ENCODE measurements at regions not wholly inside any gene's neighbourhood (a gene's known extent, or its start where the extent isn't known, plus 50 kb on each side); places are given as distances from the start of the nearest gene placed in this dataset.

DNA sequence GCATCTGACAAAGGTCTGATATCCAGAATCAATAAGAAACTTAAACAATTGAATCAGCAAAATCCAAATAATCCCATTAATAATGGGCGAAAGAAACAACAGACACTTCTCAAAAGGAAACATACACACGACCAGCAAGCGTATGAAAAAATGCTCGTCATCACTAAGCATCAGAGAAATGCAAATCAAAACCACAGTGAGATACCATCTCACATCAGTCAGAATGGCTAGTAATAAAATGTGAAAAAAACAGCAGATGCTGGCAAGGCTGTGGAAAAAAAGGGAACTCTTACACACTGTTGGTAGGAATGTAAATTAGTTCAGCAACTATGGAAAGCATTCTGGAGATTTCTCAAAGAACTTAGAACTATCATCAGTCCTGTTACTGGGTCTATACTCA is 496.7 kb downstream of the SH2D4B start:
- no peak for DNase-seq

DNA sequence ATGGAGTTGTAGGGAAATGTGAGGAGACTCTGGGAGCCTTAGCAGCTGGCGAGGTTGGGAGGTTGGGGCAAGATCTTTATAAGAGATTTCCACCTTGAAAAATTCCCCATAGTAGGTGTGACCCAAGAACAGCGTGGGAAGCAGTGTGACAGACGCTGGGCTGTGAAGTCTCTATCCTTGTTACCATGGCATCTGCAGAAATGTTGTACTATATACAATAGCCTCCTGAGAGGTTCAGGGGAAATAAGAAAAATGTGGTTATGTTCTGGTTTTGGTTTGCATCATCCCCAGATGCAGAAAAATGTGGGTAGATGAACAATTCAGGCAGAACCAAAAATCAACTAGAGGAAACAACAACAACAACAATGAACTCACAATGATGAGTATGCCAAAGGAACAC is 498.6 kb downstream of the SH2D4B start:
- DNase-seq, result no peak

DNA sequence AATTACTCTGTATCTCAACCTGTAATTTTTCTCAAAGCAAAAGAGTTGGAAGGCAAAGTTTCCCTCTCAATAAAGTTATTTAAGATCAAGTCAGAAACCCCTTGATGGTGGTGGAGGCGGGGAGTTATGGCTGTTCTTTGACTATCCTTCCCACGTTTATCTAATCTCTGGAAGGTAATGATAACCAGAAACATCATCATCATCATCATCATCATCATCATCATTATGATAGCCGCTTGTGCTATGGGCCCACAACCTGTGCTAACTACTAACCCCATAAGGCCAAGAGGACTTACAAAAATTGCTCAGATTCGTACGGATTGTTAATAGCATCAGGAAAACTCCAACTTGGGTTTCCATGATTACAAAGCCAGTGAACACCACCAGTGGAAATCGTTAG is 502.3 kb downstream of the SH2D4B start:
- DNase-seq, result no peak

DNA sequence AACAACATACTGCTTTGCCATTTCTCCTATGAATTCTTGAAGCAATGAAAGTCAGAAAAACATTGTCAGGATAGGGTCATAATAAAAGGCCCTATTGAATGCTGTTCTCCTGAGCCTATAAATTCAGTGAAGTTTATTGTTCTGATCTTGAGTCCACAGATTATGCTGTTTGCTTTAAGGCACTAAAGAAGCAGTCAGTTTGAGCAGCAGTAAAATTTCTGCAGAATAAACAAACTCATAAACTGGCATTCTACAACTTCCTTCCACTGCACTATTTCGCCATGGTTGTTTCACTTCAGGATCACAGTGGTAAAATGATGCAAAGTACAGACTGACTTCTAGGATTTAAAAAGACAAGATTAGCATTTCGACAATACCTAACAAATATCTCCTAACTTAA is 503.2 kb downstream of the SH2D4B start:
- no peak for DNase-seq

DNA sequence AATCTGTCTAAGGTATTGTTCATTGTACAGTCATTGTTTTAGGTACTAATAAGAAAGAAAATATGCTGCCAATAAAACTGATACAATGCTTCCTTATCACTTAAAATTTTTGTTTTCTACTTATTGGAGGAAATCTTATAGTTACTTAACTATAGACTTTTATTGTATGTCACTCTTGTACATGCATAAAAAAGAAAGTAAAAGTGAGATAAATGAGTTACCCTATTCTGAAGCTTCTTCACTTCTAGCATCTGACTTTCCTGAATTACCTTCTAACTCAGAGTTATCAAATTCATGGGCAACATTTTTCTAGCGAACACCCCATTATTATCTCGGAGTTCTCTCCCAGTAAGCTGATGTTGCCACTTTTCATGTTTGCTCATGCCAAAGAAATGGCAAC is 504.9 kb downstream of the SH2D4B start:
- no peak for DNase-seq

DNA sequence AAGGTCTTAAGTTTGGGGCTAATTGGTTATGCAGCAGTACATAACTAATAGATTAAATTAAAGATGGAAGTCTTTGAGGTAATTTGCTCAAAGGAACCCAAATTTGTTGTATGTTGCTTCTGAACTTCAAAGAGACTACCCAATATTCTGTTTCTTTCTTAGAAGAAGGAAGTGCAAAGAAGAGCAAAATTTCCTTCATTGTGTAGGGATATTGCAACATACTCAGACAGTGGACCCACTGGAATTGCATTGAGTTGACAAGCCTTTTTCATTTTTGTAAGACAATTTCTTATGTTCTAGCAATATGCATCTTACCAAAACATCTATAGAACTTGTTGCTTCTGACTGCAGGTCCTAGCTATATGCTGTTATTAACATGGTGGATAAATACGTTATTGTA is 527.8 kb downstream of the SH2D4B start:
- no peak for DNase-seq

DNA sequence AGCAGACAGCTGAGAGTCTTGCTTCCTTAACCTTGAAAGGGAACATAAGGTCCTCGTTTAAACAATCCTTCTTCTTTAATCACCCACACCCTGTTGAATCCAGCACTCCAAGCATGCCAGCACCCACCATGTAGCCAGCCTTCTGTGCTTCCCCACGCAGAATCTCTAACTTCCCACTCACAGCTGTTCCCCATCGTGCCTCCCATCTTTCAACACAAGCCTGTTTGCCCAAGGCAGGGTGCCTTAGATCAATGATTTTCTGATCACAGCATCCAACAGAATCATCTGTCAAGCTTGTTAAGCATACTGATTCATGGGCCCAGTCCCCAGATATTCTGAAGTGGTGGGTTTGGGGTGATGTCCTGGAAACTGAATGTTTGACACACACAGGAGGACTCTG is 530.8 kb downstream of the SH2D4B start:
- DNase-seq, result no peak

DNA sequence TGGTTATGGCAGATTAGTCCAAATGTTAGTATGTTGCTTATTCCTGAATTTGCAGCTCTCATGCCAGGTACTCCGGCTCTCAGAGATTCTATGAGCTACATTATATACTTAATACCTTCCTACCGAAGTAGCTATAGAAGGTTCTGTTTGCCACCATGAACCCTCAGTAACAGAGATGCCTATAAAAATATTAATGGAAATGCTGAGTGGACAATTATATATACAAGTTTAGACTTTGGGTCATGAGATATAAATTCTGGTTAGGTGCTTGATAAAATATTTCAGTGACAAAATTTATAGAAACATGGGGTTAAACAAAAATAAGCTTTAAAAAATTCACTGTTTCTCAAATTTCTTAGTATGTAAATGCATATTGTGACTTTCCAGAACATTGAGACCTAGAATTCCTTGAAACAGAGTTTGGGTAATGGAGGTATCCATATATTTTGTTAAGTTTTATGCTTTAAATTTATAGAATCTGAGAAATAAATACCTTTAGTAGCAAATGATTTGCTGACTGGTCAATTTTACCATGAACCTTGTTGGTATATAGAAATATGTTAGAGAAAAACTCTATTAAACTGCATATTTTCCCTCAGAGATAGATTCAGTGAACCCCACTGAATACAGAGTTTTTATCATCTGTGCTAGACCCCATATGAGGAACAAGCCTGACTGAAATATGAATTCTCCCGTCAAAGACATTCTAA is 533.5 kb downstream of the SH2D4B start:
- DNase-seq, result no peak

DNA sequence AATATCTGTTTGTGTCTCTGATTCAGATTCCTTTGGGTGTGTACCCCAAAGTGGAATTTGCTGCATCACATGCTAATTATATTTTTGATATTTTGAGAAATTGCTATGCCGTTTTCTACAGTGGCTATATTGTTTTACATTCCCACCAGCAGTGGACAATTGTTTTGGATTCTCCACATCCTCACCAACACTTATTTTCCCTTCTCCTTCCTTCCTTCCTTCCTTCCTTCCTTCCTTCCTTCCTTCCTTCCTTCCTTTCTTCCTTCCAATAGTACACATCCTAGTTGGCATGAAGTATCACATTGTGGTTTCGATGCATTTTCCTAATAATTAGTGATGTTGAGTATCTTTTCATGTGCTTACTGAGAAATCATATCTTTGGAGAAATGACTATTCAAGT is 535.5 kb downstream of the SH2D4B start:
- DNase-seq, result no peak

DNA sequence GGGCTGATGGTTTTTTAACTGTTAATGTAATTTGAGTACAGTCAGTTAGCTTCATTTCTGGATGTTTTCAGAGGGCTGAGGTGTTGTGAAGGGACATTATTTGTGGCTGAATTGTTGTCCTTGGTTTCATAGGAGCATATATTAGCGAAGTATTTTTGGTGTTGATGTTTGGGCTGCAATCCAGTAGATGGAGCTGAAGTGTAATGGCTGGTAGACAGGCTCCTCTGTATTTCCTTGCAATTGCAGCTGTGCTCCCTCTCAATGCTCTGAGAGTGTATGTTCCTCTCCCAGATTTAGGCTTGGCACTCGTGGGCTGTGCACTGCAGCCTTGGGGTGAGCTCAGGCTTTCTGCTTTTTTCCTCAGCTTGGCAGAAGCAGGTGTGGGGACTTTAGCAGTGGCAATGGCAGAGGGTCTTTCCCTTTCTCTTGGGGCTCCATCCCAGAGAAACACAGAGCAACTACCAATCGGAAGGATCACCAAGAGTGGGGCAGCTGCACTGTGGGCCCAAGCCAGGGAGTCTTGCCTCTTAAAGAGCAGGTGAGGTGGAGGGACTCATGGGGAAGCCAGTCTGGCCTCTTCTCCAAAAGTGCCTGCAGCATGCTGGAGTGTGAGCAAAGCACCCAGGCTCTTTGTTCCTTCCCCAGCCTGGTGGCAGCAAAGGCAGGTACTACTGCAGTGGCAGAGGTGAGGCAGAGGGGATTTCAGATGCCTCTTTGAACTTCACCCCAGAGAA is 544.4 kb downstream of the SH2D4B start:
- no peak for DNase-seq

DNA sequence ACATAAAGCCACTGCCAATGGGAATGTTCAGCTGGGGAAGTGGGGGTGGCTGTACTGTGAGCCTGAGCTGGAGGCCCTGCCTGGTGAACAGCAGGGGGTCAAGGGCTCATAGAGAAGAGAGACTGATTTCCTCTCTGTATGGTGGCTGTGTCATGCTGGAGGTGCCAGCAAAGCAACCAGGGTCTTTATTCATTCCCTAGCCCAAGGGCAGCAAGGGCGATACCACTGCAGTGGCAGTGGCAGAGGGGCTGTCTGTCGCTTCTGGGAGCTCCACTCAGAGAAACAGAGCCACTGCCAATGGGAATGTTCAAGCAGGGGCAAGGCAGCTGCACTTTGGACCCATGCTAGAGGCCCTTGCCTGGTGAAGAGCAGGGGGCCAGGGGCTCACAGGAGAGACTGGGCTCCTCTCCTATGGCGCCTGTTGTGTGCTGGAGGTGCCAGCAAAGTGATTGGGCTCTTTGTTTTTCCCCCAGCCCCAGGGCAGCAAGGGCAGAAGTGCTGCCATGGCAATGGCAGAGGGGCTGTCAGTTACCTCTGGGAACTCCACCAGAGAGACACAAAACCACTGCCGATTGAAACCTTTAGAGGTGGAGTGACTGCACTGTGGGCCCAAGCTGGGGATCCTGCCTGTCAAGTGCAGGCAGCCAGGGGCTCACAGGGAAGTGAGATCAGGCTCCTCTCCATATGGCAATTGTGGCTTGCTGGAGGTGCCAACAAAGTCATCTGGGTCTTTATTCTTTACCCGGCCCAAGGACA is 545.1 kb downstream of the SH2D4B start:
- no peak for DNase-seq

DNA sequence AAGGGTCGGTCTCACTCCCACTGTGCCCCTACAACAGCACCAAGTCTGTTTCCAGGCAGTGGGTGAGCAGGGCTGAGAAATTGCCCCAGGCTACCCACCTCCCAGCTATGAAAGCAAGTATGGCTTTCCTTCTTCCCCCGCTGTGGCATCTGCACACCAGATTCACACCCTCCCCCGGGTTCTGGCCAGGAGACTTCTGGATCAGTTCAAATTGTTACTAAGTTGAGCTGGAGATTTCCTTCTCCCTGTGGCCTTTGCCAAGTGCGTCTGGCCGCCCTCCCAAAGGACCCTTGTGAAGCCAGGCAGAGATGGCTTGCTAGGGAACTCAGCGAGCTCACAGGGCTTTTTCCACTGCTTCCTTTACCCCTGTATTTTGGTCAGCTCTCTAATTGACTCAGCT is 555.4 kb downstream of the SH2D4B start:
- DNase-seq, result no peak

DNA sequence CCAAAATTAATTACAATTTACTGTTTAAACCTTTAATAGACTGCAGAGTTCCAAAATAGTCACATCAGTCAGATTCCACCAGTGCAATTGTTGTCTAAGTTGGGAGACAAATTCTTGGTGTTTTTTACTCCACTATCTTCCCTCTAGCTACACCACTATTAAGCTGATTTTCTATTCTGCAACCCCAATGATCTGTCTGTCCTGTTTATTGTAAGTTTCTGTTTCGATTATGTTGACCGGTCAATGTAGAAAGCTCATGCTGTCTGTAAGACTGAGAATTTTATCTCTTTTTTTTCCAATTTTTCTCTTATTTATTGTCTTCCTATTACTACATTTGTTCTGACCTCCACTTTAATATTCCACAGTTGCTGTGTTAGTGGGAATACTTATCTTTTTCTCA is 557.5 kb downstream of the SH2D4B start:
- no peak for DNase-seq

DNA sequence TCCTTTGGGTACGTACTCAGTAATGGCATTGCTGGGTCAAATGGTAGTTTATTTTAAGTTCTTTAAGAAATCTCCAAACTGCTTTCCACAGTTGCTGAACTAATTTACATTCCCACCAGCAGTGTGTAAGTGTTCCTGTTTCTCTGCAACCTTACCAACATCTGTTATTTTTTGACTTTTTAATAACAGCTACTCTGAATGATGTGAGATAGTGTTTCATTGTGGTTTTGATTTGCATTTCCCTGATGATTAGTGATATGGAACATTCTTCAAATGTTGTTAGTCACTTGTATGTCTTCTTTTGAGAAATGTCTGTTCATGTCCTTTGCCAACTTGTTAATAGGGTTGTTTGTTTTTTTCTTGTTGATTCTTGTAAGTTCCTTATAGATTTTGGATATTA is 558.9 kb downstream of the SH2D4B start:
- DNase-seq, result no peak

DNA sequence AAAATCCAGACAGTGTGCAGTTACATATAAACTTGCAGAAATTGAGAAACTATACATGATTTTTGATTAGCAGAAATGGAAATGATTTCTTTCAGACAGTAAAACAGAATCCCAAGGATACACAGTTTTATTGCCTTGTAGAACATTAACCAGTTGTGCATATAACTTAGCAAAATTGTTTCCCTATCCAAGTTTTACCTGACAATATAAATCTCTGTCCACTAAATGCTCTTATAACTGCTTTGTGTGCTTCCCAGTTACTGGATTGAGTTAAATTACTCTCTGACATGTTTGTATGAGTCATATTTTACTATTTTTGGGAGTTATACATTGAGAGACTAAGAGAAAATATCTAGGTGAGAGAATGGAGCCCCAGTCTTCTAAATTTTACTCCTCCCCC is 563.4 kb downstream of the SH2D4B start:
- no peak for DNase-seq

DNA sequence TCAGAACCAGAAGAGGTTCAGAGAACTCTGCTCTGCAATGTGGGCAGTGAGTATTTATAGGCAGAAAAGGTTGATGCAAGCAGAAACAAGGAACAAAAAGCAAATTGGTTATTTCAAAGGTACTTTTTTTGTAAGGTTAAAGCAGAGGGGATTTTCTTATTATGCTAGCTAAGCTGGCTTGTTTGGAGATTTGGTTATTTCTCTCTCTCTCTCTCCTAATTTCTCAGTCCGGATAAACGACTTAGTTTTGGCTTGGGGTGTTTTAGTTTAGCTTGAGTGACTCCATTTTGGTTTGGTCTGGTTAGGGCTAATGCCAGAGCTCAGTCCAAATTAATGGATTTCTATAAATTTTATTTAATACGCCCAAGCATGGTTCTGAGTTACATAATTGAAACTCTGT is 566.8 kb downstream of the SH2D4B start:
- no peak for DNase-seq

DNA sequence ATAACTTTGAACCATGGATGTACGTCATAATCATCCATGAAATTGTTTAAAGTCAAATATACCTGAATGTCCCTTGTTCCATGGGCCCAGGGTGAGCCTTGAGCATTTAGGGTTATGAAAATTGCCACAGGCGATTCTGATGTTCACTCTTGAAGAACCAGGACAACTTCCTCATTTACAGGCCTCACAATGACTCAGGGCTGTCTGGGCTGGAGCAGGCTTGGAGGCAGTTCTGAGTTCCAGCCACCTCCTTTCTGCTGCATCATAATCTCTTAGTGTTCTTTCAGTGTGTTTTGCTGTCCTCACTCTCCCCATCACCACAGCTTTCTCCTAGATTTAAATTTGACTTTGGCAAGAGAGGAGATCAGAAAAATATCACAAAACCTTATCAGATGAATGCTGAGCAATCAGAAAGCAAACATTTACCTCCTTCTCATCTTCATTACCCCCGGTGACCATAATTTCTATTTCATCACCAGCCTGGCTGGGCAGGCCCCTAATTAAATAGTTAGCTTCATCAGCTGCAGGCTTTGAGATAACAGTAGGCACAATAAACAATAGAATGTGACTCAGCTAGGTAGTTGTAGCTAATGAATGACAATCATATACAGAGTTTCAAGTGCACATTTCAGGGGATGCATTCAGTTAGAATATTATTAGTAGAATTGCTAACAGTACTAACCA is 571.0 kb downstream of the SH2D4B start:
- no peak for DNase-seq

DNA sequence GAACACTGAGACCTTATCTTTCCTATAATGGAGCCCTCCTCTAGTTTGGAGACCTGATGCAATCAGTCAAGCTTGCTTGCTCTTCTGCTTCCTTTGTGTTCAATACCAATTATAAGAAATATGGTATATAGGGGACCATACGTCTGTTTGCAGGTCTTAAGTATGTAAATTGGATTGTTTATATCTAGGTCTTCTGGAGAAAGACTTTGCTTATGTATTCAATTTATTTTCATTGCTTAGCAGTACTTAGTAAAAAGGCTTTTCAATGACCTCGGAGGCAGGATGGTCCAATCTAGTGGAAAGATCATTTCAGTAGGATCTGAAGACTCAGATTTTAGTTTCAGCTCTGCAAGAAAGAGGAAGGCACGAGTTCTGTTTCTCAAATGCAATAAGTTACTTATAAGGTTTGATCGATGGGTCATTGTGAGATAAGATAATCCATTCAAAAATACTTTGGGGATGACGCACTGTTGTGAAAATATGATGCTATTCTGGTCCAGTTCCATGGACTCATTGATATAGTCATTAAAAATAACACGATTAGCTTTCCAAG is 571.6 kb downstream of the SH2D4B start:
- DNase-seq, result no peak

DNA sequence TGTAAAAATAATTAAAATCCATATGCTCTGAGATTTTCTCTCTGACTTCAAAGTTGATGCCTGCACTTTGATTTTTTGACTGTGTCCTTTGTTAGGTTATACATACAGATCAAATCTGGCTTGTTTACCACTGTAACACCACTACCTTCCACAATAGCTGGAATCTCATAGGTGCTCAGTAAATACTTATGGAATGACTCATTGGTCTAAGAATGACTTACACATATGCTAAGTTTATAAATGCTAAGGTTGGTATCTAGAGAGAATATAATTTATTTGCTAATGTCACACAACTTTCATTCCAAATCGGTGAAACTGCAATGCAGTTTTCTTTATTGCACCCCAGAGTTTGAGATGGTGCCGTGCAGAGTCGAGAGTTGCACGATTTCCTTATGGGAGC is 578.5 kb downstream of the SH2D4B start:
- no peak for DNase-seq

DNA sequence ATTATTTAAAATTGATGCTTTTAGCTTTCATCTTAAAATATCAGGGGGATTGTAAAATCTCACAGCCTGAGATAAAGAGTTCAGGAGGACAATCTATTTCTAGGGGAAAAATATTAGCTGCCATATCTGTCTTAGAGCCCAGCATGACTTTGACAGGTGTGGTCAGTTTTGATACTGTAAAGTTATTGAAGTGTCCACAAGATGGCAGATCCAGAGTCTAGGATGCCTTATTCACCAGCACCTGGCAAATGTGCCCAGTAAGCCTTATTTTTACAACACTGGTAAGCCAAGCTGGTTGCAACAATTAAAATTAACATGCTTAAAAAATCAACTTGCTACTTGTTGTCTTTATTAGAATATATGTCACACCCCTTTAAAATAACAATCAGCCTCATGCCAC is 579.3 kb downstream of the SH2D4B start:
- DNase-seq, result no peak

DNA sequence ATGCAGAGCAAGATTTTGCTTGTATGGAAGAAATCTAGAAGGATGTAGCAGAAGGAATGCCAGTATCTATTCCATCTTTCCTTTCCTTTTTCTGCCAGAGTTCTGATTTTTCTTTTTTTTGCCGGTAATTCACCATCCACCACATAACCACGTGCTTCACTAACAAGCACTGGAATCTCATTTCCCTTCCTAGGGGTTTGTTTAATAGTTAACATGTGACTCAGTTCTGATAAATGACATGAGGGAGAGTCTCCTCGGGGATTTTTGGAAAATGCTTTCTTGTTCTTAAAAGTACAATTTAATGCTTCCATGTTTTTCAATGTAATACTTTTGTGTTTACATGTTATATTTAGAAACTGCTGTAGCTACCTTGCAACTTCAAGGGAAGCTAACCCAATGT is 590.2 kb downstream of the SH2D4B start:
- no peak for DNase-seq

DNA sequence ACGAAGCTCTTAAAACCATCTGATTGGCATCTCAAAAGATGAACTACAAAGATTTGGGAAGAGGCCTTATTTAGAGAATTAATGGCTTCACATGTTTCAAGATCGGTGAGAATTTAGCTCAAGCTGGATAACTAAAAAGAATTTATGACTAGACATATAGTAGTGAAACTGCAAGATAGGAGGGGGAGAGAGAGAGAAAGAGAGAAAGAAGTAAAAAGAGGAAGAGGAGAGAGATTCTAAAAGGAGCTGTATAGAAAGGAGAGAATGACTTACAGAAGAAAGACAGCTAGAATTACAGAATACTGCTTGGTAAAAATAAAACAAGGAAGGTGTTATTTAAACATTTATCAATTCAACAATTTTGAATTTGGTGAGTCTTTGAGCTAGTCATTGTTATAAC is 592.3 kb downstream of the SH2D4B start:
- DNase-seq, result no peak

DNA sequence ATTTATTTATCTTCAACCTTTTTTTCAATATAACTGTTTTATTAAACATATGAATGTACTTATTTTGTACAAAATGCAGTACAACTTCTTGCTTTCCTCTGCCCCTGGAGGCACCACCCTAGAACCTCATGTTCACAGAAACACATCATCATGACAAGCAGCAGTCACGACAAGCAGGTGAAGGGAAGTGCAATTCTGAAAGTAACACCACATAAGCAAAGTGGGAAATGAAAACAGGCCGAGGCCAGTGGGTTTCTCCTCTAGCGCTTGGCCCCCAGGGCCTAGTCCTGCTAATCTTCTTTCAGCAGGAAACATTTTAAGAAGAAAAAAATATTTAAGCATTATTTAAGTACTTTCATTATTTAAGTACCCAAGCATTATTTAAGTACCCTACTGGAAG is 598.1 kb downstream of the SH2D4B start:
- DNase-seq, result no peak

Measured in CD4-positive, alpha-beta T cell treated with Interleukin-15 for 1 hour (primary cell).